Cardiac fibroblast (primary cell): ENCODE measurements at regions not wholly inside any gene's neighbourhood (a gene's known extent, or its start where the extent isn't known, plus 50 kb on each side); places are given as distances from the start of the nearest gene placed in this dataset.
"Not testable (repeated sequence)": the region's sequence is repeated elsewhere in the genome, so short reads cannot be mapped to it uniquely, and the experiment has no call there.

Source experiments
- DNase-seq, 2 donors: peaks; one replicate each; pipeline versions ENCODE4 v3.0.0 to v3.0.0-alpha.2; 2010; ENCODE audit warnings: low read depth in 2 of 2
- H3K4me3 ChIP-seq, 2 donors: replicated peaks in 1 of 2; 1 replicate in 1 of 2; 2 replicates in 1 of 2; pipeline ENCODE4 v1.5.1; 2011; ENCODE audit warnings: low read depth in 2 of 2, low read length in 2 of 2, mild to moderate bottlenecking in 2 of 2, moderate library complexity in 1 of 2
- TF ChIP-seq, protein P1 (sequence below): IDR thresholded peaks from one replicate; pipeline ENCODE4 v1.5.1; 2011; ENCODE audit warnings: low read depth, mild to moderate bottlenecking, low read length, inconsistent platforms

DNA sequence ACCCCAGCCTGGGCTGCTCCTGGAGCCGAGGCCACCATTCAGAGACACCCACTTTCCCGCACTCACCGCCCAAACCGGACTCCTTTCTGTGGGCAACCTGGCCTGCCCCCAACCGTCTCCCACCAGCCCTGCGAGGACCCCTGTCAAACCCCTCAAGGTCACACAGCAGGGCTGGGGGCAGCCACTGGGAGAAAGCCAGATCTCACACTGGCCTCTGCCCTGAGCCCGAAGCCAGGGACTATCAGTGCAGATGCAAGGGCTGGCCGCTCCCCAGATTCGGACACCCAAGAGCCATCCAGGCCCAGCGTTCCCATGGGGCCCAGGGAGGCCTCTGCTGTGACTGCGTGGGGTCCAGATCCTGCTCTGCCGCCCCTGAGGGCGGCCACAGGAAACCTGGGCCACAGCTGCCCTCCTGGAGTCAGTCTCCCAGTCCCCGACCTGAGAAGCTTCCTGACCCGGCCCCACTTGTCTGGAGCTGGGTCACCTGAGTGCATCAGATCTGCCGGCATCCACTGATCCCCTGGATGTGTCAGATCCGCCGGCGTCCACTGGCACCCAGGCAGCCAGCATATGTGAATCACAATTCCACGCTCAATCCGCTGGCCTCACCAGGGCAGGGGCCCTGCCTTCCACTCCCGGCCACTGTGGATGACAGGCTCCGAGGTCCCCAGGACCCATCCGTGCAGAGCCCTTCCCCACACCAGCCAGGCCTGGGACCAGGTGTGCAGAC is 139.7 kb downstream of the BRD1 start:
- TF ChIP-seq, protein P1, sequence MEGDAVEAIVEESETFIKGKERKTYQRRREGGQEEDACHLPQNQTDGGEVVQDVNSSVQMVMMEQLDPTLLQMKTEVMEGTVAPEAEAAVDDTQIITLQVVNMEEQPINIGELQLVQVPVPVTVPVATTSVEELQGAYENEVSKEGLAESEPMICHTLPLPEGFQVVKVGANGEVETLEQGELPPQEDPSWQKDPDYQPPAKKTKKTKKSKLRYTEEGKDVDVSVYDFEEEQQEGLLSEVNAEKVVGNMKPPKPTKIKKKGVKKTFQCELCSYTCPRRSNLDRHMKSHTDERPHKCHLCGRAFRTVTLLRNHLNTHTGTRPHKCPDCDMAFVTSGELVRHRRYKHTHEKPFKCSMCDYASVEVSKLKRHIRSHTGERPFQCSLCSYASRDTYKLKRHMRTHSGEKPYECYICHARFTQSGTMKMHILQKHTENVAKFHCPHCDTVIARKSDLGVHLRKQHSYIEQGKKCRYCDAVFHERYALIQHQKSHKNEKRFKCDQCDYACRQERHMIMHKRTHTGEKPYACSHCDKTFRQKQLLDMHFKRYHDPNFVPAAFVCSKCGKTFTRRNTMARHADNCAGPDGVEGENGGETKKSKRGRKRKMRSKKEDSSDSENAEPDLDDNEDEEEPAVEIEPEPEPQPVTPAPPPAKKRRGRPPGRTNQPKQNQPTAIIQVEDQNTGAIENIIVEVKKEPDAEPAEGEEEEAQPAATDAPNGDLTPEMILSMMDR: no peak
- DNase-seq: no peak
- H3K4me3 ChIP-seq: no peak overlapping the region

DNA sequence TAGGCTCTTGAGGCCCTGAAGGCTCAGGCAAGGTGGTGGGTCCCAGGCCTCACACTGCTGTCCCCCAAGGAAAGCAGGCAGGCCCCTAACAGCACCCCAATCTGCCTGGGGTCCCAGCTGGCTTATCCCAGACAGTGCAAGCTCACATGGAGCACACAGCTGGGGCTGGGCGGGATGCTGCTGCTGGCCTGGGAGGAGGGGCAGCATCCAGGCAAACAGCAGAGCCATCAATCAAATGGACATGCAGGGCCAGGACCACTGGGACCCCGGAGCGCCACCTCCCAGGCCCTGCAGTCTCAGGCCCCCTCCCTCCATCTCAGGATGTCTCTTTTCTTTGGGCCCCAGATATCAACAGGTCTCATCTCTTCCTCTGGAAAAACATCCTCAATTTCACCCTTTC is 140.3 kb downstream of the BRD1 start:
- DNase-seq: no peak
- TF ChIP-seq, protein P1: no peak
- H3K4me3 ChIP-seq: no peak overlapping the region

DNA sequence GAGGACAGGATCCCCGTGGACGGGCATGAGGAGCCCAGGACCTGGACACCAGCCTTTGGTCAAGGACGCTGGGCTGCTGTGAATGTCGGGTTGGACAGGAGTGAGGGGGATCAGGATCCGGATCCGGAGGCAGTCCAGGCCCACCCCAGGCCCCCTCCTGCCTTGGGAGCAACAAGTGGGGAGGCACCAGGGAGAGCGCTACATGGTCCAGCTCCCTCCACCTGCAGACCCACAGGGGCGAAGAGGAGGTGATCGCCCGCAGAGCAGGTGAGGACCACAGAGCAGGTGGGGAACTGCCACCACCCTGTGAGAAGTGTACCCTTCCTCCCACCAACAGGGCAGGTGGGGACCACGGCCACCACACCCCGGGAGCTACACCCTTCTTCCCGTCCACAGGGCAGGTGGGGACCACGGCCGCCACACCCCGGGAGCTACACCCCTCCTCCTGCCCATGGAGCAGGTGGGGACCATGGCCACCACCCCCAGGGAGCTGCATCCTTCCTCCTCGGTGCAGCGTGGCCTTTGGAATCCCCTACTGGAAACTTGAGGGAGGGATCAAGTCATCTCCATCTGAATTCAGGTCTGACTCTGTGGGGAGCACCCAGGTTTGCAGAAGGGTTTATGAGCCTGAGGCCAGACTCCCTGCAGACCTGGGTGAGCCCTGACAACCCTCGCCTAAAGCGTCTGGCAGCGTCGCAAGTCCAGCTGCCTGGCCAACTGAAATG is 141.0 kb downstream of the BRD1 start:
- TF ChIP-seq, protein P1: no peak
- H3K4me3 ChIP-seq: no peak overlapping the region
- DNase-seq: no peak

DNA sequence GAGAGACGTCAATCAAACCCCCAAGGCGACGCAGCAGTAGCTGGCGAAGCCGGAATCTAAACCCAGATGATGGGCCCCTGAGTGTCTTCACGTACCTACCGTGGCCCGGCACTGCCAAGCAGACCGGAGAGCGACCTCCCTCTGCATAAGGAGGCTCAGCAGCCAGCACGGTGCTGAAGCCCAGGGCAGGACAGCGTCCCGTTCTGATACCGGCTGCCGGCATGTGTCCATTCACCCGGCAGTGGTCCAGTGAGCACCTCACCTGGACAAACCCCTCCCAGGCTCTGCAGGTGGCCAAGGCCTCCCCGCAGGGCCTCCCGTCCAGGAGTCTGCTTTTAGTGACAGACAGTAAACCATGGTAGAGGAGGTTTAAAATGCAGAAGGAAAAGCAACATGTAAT is 142.0 kb downstream of the BRD1 start:
- no peak overlapping the region for H3K4me3 ChIP-seq
- DNase-seq: no peak
- TF ChIP-seq, protein P1: no peak

DNA sequence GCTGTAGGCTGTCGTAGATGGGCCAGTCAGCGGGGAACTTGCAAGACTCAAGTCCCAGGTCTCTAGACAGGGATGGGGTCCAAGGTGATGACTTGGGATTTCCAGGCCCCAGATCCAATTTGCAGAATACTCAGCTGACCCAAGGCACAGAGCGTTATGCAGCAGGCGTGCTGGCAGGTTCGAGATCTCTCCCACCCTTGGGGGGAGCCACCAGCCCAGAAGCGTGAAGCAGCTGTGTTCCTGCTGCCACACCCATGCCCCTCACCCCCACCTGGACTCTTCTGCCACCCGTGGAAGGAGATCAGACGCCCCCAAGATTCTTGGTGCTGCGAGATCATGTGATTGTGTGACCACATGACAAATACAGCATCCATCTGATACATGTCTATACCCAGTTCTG is 142.6 kb downstream of the BRD1 start:
- DNase-seq: no peak
- no peak overlapping the region for H3K4me3 ChIP-seq
- TF ChIP-seq, protein P1: no peak

DNA sequence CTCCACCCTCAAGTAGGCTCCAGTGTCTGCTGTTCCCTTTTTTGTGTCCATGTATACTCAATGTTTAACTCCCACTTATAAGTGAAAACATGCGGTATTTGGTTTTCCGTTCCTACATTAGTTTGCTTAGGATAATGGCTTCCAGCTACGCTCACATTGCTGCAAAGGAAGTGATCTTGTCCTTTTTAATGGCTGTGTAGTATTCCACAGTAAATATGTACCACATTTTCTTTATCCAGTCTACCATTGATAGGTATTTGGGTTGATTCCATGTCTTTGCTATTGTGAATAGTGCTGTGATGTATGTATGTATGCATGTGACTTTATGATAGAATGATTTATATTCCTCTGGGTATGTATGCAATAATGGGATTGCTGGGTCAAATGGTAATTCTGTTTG is 144.6 kb downstream of the BRD1 start:
- H3K4me3 ChIP-seq: no peak overlapping the region
- no peak for DNase-seq
- TF ChIP-seq, protein P1: no peak

DNA sequence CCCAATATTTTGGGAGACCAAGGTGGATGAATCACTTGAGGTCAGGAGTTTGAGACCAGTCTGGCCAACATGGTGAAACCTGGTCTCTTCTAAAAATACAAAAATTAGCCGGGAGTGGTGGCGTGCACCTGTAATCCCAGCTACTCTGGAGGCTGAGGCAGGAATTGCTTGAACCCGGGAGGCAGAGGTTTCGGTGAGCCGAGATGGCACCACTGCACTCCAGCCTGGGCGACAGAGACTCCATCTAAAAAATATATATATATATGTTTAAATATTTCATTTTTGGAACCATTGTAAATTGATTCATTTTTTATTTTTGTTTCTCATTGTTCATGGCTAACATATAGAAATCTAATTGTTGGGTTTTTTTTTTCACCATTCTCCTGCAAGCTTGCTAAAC is 146.9 kb downstream of the BRD1 start:
- not testable (repeated sequence) for DNase-seq, H3K4me3 ChIP-seq
